ENCODE measurements at regions not wholly inside any gene's neighbourhood (a gene's known extent, or its start where the extent isn't known, plus 50 kb on each side); places are given as distances from the start of the nearest gene placed in this dataset.
A peak's percentile ranks its signal among the peaks of the same experiment; 100 is the strongest.

- DNase-seq (ENCODE audit: low spot score), result no peak
Measured at GRCh38 chr1:38718031-38718430, 141.5 kb downstream of the RRAGC start.

GRCh38 chr1:38716229-38716628, 143.3 kb downstream of the RRAGC start:
- no peak for DNase-seq (ENCODE audit: low spot score)

- no peak for DNase-seq (ENCODE audit: low spot score)
Measured at GRCh38 chr1:38715415-38715814, 144.2 kb downstream of the RRAGC start.

GRCh38 chr1:38712046-38712445, 147.5 kb downstream of the RRAGC start:
- no peak for DNase-seq (ENCODE audit: low spot score)

GRCh38 chr1:38708701-38709258, 150.8 kb downstream of the RRAGC start:
- DNase-seq (ENCODE audit: low spot score), result no peak

- no peak for DNase-seq (ENCODE audit: low spot score)
Measured at GRCh38 chr1:38701088-38701487, 158.5 kb downstream of the RRAGC start.

GRCh38 chr1:38700077-38700470, 159.5 kb downstream of the RRAGC start:
- DNase-seq (ENCODE audit: low spot score), result no peak

GRCh38 chr1:38699330-38700076, 160.1 kb downstream of the RRAGC start:
- no peak for DNase-seq (ENCODE audit: low spot score)

GRCh38 chr1:38697387-38697786, 162.2 kb downstream of the RRAGC start:
- no peak for DNase-seq (ENCODE audit: low spot score)

- no peak for DNase-seq (ENCODE audit: low spot score)
Measured at GRCh38 chr1:38696371-38696770, 163.2 kb downstream of the RRAGC start.

GRCh38 chr1:38693759-38694158, 165.8 kb downstream of the RRAGC start:
- DNase-seq (ENCODE audit: low spot score), result no peak

- no peak for DNase-seq (ENCODE audit: low spot score)
Measured at GRCh38 chr1:38693031-38693430, 166.5 kb downstream of the RRAGC start.

GRCh38 chr1:38690790-38691449, 168.7 kb downstream of the RRAGC start:
- peak; percentile 1 for DNase-seq (ENCODE audit: low spot score)

- no peak for DNase-seq (ENCODE audit: low spot score)
Measured at GRCh38 chr1:38686927-38687255, 172.7 kb downstream of the RRAGC start.

- DNase-seq (ENCODE audit: low spot score), result no peak
Measured at GRCh38 chr1:38686167-38686926, 173.2 kb downstream of the RRAGC start.

GRCh38 chr1:38685388-38685787, 174.2 kb downstream of the RRAGC start:
- DNase-seq (ENCODE audit: low spot score), result no peak

GRCh38 chr1:38680801-38681510, 178.6 kb downstream of the RRAGC start:
- DNase-seq (ENCODE audit: low spot score), result peak; percentile 50

GRCh38 chr1:38677756-38678155, 181.8 kb downstream of the RRAGC start:
- DNase-seq (ENCODE audit: low spot score), result no peak

- DNase-seq (ENCODE audit: low spot score), result no peak
Measured at GRCh38 chr1:38677311-38677710, 182.3 kb downstream of the RRAGC start.

- no peak for DNase-seq (ENCODE audit: low spot score)
Measured at GRCh38 chr1:38672692-38673091, 186.9 kb downstream of the RRAGC start.

- no peak for DNase-seq (ENCODE audit: low spot score)
Measured at GRCh38 chr1:38671221-38671620, 188.4 kb downstream of the RRAGC start.

GRCh38 chr1:38670544-38671122, 188.9 kb downstream of the RRAGC start:
- DNase-seq (ENCODE audit: low spot score), result no peak

Data from kidney capillary endothelial cell (primary cell).